C4-2B (cell line): ENCODE measurements at regions not wholly inside any gene's neighbourhood (a gene's known extent, or its start where the extent isn't known, plus 50 kb on each side); places are given as distances from the start of the nearest gene placed in this dataset.

ENCODE experiments used
- ZFX ChIP-seq: fragments of 450-650 bp; IDR thresholded peaks from 2 replicates; pipeline ENCODE4 v1.6.1; 2017
- TF ChIP-seq, protein P1 (sequence below): fragments of 450-650 bp; conservative IDR thresholded peaks from 2 replicates; pipeline ENCODE4 v1.5.1; 2017; ENCODE audit warnings: mild to moderate bottlenecking

DNA sequence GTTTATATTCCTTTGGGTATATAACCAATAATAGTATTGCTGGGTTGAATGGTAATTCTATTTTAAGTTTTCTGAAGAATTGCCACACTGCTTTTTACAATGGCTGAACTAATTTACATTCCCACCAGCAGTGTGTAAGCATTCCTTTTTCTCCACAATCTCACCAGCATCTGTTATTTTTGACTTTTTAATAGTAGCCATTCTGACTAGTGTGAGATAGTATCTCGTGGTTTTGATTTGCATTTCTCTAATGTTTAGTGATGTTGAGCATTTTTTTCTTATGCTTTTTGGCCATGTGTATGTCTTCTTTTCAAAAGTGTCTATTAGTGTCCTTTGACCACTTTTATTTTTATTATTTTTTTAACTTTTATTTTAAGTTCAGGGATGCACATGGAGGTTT, 275.3 kb downstream of the METTL15 start:
- TF ChIP-seq, protein P1, sequence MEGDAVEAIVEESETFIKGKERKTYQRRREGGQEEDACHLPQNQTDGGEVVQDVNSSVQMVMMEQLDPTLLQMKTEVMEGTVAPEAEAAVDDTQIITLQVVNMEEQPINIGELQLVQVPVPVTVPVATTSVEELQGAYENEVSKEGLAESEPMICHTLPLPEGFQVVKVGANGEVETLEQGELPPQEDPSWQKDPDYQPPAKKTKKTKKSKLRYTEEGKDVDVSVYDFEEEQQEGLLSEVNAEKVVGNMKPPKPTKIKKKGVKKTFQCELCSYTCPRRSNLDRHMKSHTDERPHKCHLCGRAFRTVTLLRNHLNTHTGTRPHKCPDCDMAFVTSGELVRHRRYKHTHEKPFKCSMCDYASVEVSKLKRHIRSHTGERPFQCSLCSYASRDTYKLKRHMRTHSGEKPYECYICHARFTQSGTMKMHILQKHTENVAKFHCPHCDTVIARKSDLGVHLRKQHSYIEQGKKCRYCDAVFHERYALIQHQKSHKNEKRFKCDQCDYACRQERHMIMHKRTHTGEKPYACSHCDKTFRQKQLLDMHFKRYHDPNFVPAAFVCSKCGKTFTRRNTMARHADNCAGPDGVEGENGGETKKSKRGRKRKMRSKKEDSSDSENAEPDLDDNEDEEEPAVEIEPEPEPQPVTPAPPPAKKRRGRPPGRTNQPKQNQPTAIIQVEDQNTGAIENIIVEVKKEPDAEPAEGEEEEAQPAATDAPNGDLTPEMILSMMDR, result no peak
- no peak for TF ChIP-seq ZFX
